ENCODE measurements at regions not wholly inside any gene's neighbourhood (a gene's known extent, or its start where the extent isn't known, plus 50 kb on each side); places are given as distances from the start of the nearest gene placed in this dataset.
A peak's percentile ranks its signal among the peaks of the same experiment; 100 is the strongest.
"Not testable (repeated sequence)": the region's sequence is repeated elsewhere in the genome, so short reads cannot be mapped to it uniquely, and the experiment has no call there.

- no peaks in the 10 kb centered on the region for H3K4me1 ChIP-seq
- H3K27ac ChIP-seq: no peak overlapping the region
- DNase-seq: no peak
- H3K27me3 ChIP-seq: no peaks in the 10 kb centered on the region
- TF ChIP-seq CTCF (IDR thresholded peaks at IDR 0.05) (no peak), POLR2AphosphoS5 (IDR thresholded peaks at IDR 0.05) (no peak), EP300 (IDR thresholded peaks at IDR 0.05) (no peak), POLR2A (IDR thresholded peaks at IDR 0.05) (no peak)
- WGBS, 2 donors: 92 to 93% methylated on average over 4 of the region's 4 CpGs
- intact Hi-C loops (cut with DNase I): no loop called here
- H3K36me3 ChIP-seq: no peaks in the 10 kb centered on the region
- H3K9me3 ChIP-seq: no peaks in the 10 kb centered on the region
- H3K4me3 ChIP-seq: no peak overlapping the region
These were observed 141.2 kb upstream of the KLF6 start for GRCh38 chr10:3926258-3926657.

- H3K9me3 ChIP-seq: no peaks in the 10 kb centered on the region
- no peak overlapping the region for H3K27ac ChIP-seq
- no peaks in the 10 kb centered on the region for H3K36me3 ChIP-seq
- intact Hi-C loops (cut with DNase I): no loop called here
- WGBS, 2 donors: 88 to 94% methylated on average over 4 of the region's 4 CpGs
- TF ChIP-seq CTCF (IDR thresholded peaks at IDR 0.05): no peak
- TF ChIP-seq POLR2A (IDR thresholded peaks at IDR 0.05): no peak
- no peak for TF ChIP-seq EP300 (IDR thresholded peaks at IDR 0.05)
- no peak for TF ChIP-seq POLR2AphosphoS5 (IDR thresholded peaks at IDR 0.05)
- H3K4me3 ChIP-seq: no peak overlapping the region
- H3K4me1 ChIP-seq: peaks cover 0 to 8% (median 1%) of the 10 kb centered on the region in 4 donors
- DNase-seq: no peak
- H3K27me3 ChIP-seq: no peaks in the 10 kb centered on the region
These were observed 140.2 kb upstream of the KLF6 start for GRCh38 chr10:3925184-3925583.

- Histone ChIP-seq H3K4me1 (peaks cover 0 to 17% (median 5%) of the 10 kb centered on the region in 4 donors), H3K27ac (no peak overlapping the region), H3K36me3 (no peaks in the 10 kb centered on the region), H3K9me3 (no peaks in the 10 kb centered on the region), H3K4me3 (no peak overlapping the region), H3K27me3 (no peaks in the 10 kb centered on the region)
- no peak for DNase-seq
- 76 to 78% methylated on average over 5 of the region's 5 CpGs for WGBS, 2 donors
- TF ChIP-seq POLR2A (IDR thresholded peaks at IDR 0.05) (no peak), CTCF (IDR thresholded peaks at IDR 0.05) (no peak), EP300 (IDR thresholded peaks at IDR 0.05) (no peak), POLR2AphosphoS5 (IDR thresholded peaks at IDR 0.05) (no peak)
- intact Hi-C loops (cut with DNase I): no loop called here
These were observed 139.3 kb upstream of the KLF6 start for GRCh38 chr10:3924344-3924743.

- Histone ChIP-seq H3K4me1 (peaks cover 0 to 17% (median 5%) of the 10 kb centered on the region in 4 donors), H3K9me3 (peaks cover 0 to 4% (median 0%) of the 10 kb centered on the region in 4 donors), H3K27ac (no peak overlapping the region), H3K27me3 (no peaks in the 10 kb centered on the region), H3K36me3 (no peaks in the 10 kb centered on the region), H3K4me3 (no peak overlapping the region)
- intact Hi-C loops (cut with DNase I): no loop called here
- no peak for TF ChIP-seq POLR2AphosphoS5 (IDR thresholded peaks at IDR 0.05)
- TF ChIP-seq CTCF (IDR thresholded peaks at IDR 0.05): no peak
- TF ChIP-seq POLR2A (IDR thresholded peaks at IDR 0.05): no peak
- TF ChIP-seq EP300 (IDR thresholded peaks at IDR 0.05): no peak
- no peak for DNase-seq
- WGBS, 2 donors: 70 to 71% methylated on average over 4 of the region's 4 CpGs
These were observed 138.0 kb upstream of the KLF6 start for GRCh38 chr10:3923033-3923432.

- H3K27ac ChIP-seq: peak overlapping the region in 3 of 4 donors; percentile 53 to 55 (median 53)
These were observed 134.8 kb upstream of the KLF6 start for GRCh38 chr10:3919709-3920308.

GRCh38 chr10:3917392-3917791, 132.4 kb upstream of the KLF6 start:
- H3K36me3 ChIP-seq; H3K27me3 ChIP-seq; H3K9me3 ChIP-seq; H3K27ac ChIP-seq; H3K4me3 ChIP-seq; intact Hi-C loops (cut with DNase I); DNase-seq: not testable (repeated sequence)
- peaks cover 0 to 29% (median 12%) of the 10 kb centered on the region in 4 donors for H3K4me1 ChIP-seq
- 81% methylated on average over 6 of the region's 6 CpGs for WGBS, 2 donors

More at GRCh38 chr10:3919709-3920308, 134.8 kb upstream of the KLF6 start:
- TF ChIP-seq POLR2A (IDR thresholded peaks at IDR 0.05) (no peak), POLR2AphosphoS5 (IDR thresholded peaks at IDR 0.05) (no peak), CTCF (IDR thresholded peaks at IDR 0.05) (no peak), EP300 (IDR thresholded peaks at IDR 0.05) (no peak)
- H3K4me1 ChIP-seq: peaks cover 0 to 17% (median 6%) of the 10 kb centered on the region in 4 donors
- DNase-seq: no peak
- intact Hi-C loops (cut with DNase I): no loop called here
- no peak overlapping the region for H3K4me3 ChIP-seq
- peaks cover 0 to 4% (median 0%) of the 10 kb centered on the region in 4 donors for H3K9me3 ChIP-seq
- no peaks in the 10 kb centered on the region for H3K36me3 ChIP-seq
- WGBS, 2 donors: 59 to 62% methylated on average over 3 of the region's 3 CpGs
- H3K27me3 ChIP-seq: no peaks in the 10 kb centered on the region

Measured in sigmoid colon (tissue), 6 donors.